SK-N-SH (cell line): ENCODE measurements at regions not wholly inside any gene's neighbourhood (a gene's known extent, or its start where the extent isn't known, plus 50 kb on each side); places are given as distances from the start of the nearest gene placed in this dataset.

Experiments used
- CTCF ChIA-PET: fragments of 300-600, 350-600 bp; formaldehyde crosslinking; extraction: SDS; loops from one replicate; lab custom pipeline; 2021; lab: Yijun Ruan, JAX
- POLR2A ChIA-PET: fragments of 350-600 bp; sonication (Branson Sonifier 250); formaldehyde crosslinking; extraction: SDS; loops from one replicate; lab custom pipeline; 2020; ENCODE audit warnings: antibody characterized with exemption, inconsistent platforms; lab: Yijun Ruan, JAX
- DNase-seq: peaks from one replicate; pipeline ENCODE4 v3.0.0; 2012
- H2AFZ ChIP-seq: fragments of 200-600 bp; sonication (generic); 2 replicates; pipeline ENCODE4 v1.8.1; 2016; ENCODE audit warnings: antibody characterized with exemption, mild to moderate bottlenecking, low read depth
- H3F3A ChIP-seq: fragments of 200-600 bp; sonication (generic); replicated peaks from 2 replicates; pipeline ENCODE3; 2016; ENCODE audit warnings: antibody characterized with exemption, mild to moderate bottlenecking; ENCODE audit not compliant: insufficient read depth
- H3K27ac ChIP-seq, 2 experiments: fragments of 200-500 bp in 1 of 2; fragments of 200-600 bp in 1 of 2; sonication (Bioruptor generic) in 1 of 2; sonication (generic), shearing (Covaris generic) in 1 of 2; 2 replicates each; pipeline versions ENCODE4 v1.5.1 to v1.6.1; 2014 to 2016; ENCODE audit warnings: low read depth in 2 of 2, inconsistent platforms in 1 of 2, low read length in 1 of 2, mild to moderate bottlenecking in 1 of 2, mixed read lengths in 1 of 2
- H3K27me3 ChIP-seq: fragments of 200-600 bp; sonication (generic), shearing (Covaris generic); 2 replicates; pipeline ENCODE4 v1.6.1; 2016; ENCODE audit warnings: mixed run types; ENCODE audit not compliant: insufficient read depth
- H3K36me3 ChIP-seq, 2 experiments: fragments of 200-500 bp in 1 of 2; fragments of 200-600 bp in 1 of 2; sonication (Bioruptor generic) in 1 of 2; sonication (generic) in 1 of 2; replicated peaks in 1 of 2; 2 replicates each; pipeline versions ENCODE3 to v1.5.1; 2014 to 2016; ENCODE audit warnings: low read length in 1 of 2, mild to moderate bottlenecking in 1 of 2; ENCODE audit not compliant: insufficient read depth in 2 of 2, control insufficient read depth in 1 of 2
- H3K4me1 ChIP-seq, 2 experiments: fragments of 200-500 bp in 1 of 2; fragments of 200-600 bp in 1 of 2; sonication (Bioruptor generic) in 1 of 2; sonication (generic), shearing (Covaris generic) in 1 of 2; 2 replicates each; pipeline versions ENCODE4 v1.5.1 to v1.6.1; 2014 to 2016; ENCODE audit warnings: low read depth in 1 of 2, low read length in 1 of 2, mixed run types in 1 of 2; ENCODE audit not compliant: insufficient read depth in 2 of 2, control insufficient read depth in 1 of 2
- H3K4me2 ChIP-seq: fragments of 200-600 bp; sonication (generic), shearing (Covaris generic); 2 replicates; pipeline ENCODE4 v1.6.1; 2017; ENCODE audit warnings: mixed run types
- H3K4me3 ChIP-seq, 2 experiments: fragments of 200-500 bp in 1 of 2; fragments of 200-600 bp in 1 of 2; sonication (Bioruptor generic) in 1 of 2; sonication (generic), shearing (Covaris generic) in 1 of 2; 2 replicates each; pipeline versions ENCODE4 v1.5.1 to v1.8.1; 2014 to 2016; ENCODE audit warnings: low read depth in 2 of 2, inconsistent platforms in 1 of 2, low read length in 1 of 2, mild to moderate bottlenecking in 1 of 2, mixed read lengths in 1 of 2, moderate library complexity in 1 of 2
- H3K79me2 ChIP-seq: fragments of 200-600 bp; sonication (generic); 2 replicates; pipeline ENCODE4 v1.8.1; 2017; ENCODE audit warnings: mild to moderate bottlenecking; ENCODE audit not compliant: insufficient read depth
- H3K9ac ChIP-seq: fragments of 200-600 bp; sonication (generic); 2 replicates; pipeline ENCODE4 v1.6.1; 2017; ENCODE audit warnings: mixed run types
- H3K9me2 ChIP-seq: fragments of 200-600 bp; sonication (generic); 2 replicates; pipeline ENCODE4 v1.6.1; 2017; ENCODE audit warnings: mixed run types
- H3K9me3 ChIP-seq: fragments of 200-600 bp; sonication (generic); 2 replicates; pipeline ENCODE4 v1.6.1; 2017; ENCODE audit warnings: mixed run types, mild to moderate bottlenecking, moderate library complexity
- H4K20me1 ChIP-seq: fragments of 200-600 bp; sonication (generic); 2 replicates; pipeline ENCODE4 v1.6.1; 2017; ENCODE audit warnings: mild to moderate bottlenecking, mixed run types; ENCODE audit not compliant: insufficient read depth
- CHD2 ChIP-seq: fragments of 150-350 bp; IDR thresholded peaks from 2 replicates; pipeline ENCODE4 v1.6.1; 2018; ENCODE audit warnings: low read length; ENCODE audit not compliant: partially characterized antibody
- CTCF ChIP-seq: fragments of 200-600 bp; sonication (generic); IDR thresholded peaks from 2 replicates; pipeline ENCODE4 v1.6.1; 2017; ENCODE audit warnings: antibody characterized with exemption, mild to moderate bottlenecking, moderate library complexity
- ELF1 ChIP-seq: IDR thresholded peaks from 2 replicates; pipeline ENCODE4 v1.4.0; 2012
- EP300 ChIP-seq, 2 experiments: IDR thresholded peaks; 2 replicates each; pipeline versions ENCODE4 v1.4.0 to v1.6.1; 2012; ENCODE audit warnings: borderline replicate concordance in 1 of 2, low read depth in 1 of 2, low read length in 1 of 2
- FOSL2 ChIP-seq: IDR thresholded peaks from 2 replicates; pipeline ENCODE4 v1.4.0; 2012; ENCODE audit warnings: low read depth, mild to moderate bottlenecking, moderate library complexity, borderline replicate concordance
- FOXJ3 ChIP-seq: sonication (generic); formaldehyde crosslinking; IDR thresholded peaks from 2 replicates; pipeline ENCODE4 v1.5.1; 2020; ENCODE audit warnings: mild to moderate bottlenecking, missing genetic modification reagents
- FOXM1 ChIP-seq: IDR thresholded peaks from 2 replicates; pipeline ENCODE4 v1.4.0; 2012; ENCODE audit warnings: low read depth, mild to moderate bottlenecking
- GABPA ChIP-seq: IDR thresholded peaks from 2 replicates; pipeline ENCODE4 v1.4.0; 2012; ENCODE audit warnings: low read depth, mild to moderate bottlenecking
- GATA2 ChIP-seq: sonication (generic); formaldehyde crosslinking; IDR thresholded peaks from 2 replicates; pipeline ENCODE4 v1.5.0; 2020; ENCODE audit warnings: mild to moderate bottlenecking, missing genetic modification reagents
- JUND ChIP-seq: IDR thresholded peaks from 2 replicates; pipeline ENCODE4 v1.4.0; 2012
- MAX ChIP-seq: IDR thresholded peaks from 2 replicates; pipeline ENCODE4 v1.4.0; 2012; ENCODE audit warnings: low read depth
- MEF2A ChIP-seq: IDR thresholded peaks from 2 replicates; pipeline ENCODE4 v1.4.0; 2012; ENCODE audit warnings: low read depth, borderline replicate concordance
- MXI1 ChIP-seq: IDR thresholded peaks from 2 replicates; pipeline ENCODE4 v1.6.1; 2012; ENCODE audit warnings: mild to moderate bottlenecking, low read depth, low read length, improper control_type of control experiment
- NFIC ChIP-seq: IDR thresholded peaks from 2 replicates; pipeline ENCODE4 v1.4.0; 2012; ENCODE audit warnings: borderline replicate concordance
- NRF1 ChIP-seq: IDR thresholded peaks from 2 replicates; pipeline ENCODE4 v1.6.1; 2012; ENCODE audit warnings: low read depth, mild to moderate bottlenecking, low read length
- PBX3 ChIP-seq: IDR thresholded peaks from 2 replicates; pipeline ENCODE4; 2012
- POLR2AphosphoS5 ChIP-seq: IDR thresholded peaks from 2 replicates; pipeline ENCODE4 v1.6.1; 2012; ENCODE audit warnings: low read depth, low read length
- RCOR1 ChIP-seq: fragments of 150-350 bp; IDR thresholded peaks from 2 replicates; pipeline ENCODE4 v1.6.1; 2017; ENCODE audit warnings: antibody characterized with exemption, low read length
- RFX5 ChIP-seq: IDR thresholded peaks from 2 replicates; pipeline ENCODE4 v1.6.1; 2012; ENCODE audit warnings: mild to moderate bottlenecking, improper control_type of control experiment, low read length
- RXRA ChIP-seq: IDR thresholded peaks from 2 replicates; pipeline ENCODE4 v1.4.0; 2012; ENCODE audit warnings: low read depth, mild to moderate bottlenecking, borderline replicate concordance
- SIN3A ChIP-seq: IDR thresholded peaks from 2 replicates; pipeline ENCODE4 v1.6.1; 2012; ENCODE audit warnings: low read depth, mild to moderate bottlenecking, low read length, moderate library complexity, borderline replicate concordance
- SMC3 ChIP-seq: IDR thresholded peaks from 2 replicates; pipeline ENCODE4 v1.6.1; 2012; ENCODE audit warnings: low read depth, low read length, improper control_type of control experiment
- TAF1 ChIP-seq: IDR thresholded peaks from 2 replicates; pipeline ENCODE4 v1.6.1; 2012; ENCODE audit warnings: low read depth, mild to moderate bottlenecking, low read length, moderate library complexity, borderline replicate concordance
- TCF12 ChIP-seq: IDR thresholded peaks from 2 replicates; pipeline ENCODE4 v1.4.0; 2012
- TEAD4 ChIP-seq: IDR thresholded peaks from 2 replicates; pipeline ENCODE4 v1.4.0; 2012; ENCODE audit warnings: mild to moderate bottlenecking, borderline replicate concordance; ENCODE audit not compliant: insufficient read depth
- USF1 ChIP-seq: IDR thresholded peaks from 2 replicates; pipeline ENCODE4 v1.4.0; 2012; ENCODE audit warnings: low read depth, borderline replicate concordance
- USF2 ChIP-seq: fragments of 150-350 bp; IDR thresholded peaks from 2 replicates; pipeline ENCODE4 v1.6.1; 2017; ENCODE audit warnings: antibody characterized with exemption, low read length, low read depth, borderline replicate concordance
- WGBS: methylation state at CpG from one replicate; pipeline ENCODE4 v1.1.6; 2017; ENCODE audit warnings: low lambda C conversion rate; 5-methylcytosine and 5-hydroxymethylcytosine counted together

- no peak overlapping the region for H3K4me2 ChIP-seq
- no peaks in the 10 kb centered on the region for H3K4me1 ChIP-seq
- CTCF ChIA-PET: no interaction called here
- DNase-seq: no peak
- H3K4me3 ChIP-seq: no peak overlapping the region
- no peak overlapping the region for H2AFZ ChIP-seq
- POLR2A ChIA-PET: no interaction called here
- H3K27ac ChIP-seq: no peak overlapping the region
- TF ChIP-seq ELF1 (no peak), FOXM1 (no peak), TCF12 (no peak), USF2 (no peak), FOSL2 (no peak), NRF1 (no peak), MEF2A (no peak), SMC3 (no peak), POLR2AphosphoS5 (no peak), MAX (no peak), TEAD4 (no peak), FOXJ3 (CRISPR knock-in tag) (no peak), RXRA (no peak), USF1 (no peak), TAF1 (no peak), EP300 (IDR thresholded peaks at IDR 0.05; ENCODE audit: borderline replicate concordance in 1 of 2, low read depth in 1 of 2, low read length in 1 of 2) (no peak), NFIC (no peak), CHD2 (no peak)
- no peaks in the 10 kb centered on the region for H3K27me3 ChIP-seq
- H3F3A ChIP-seq: no peaks in the 10 kb centered on the region
- H4K20me1 ChIP-seq: no peaks in the 10 kb centered on the region
- H3K9me2 ChIP-seq: no peaks in the 10 kb centered on the region
- 84% methylated on average over 3 of the region's 3 CpGs for WGBS
- no peaks in the 10 kb centered on the region for H3K79me2 ChIP-seq
- no peaks in the 10 kb centered on the region for H3K36me3 ChIP-seq
- no peak overlapping the region for H3K9ac ChIP-seq
- no peaks in the 10 kb centered on the region for H3K9me3 ChIP-seq
These were observed 515.8 kb upstream of the AKR1E2 start for GRCh38 chr10:4310172-4310571.

GRCh38 chr10:4307910-4308309, 518.1 kb upstream of the AKR1E2 start:
- Histone ChIP-seq H3K9ac (no peak overlapping the region), H3K36me3 (no peaks in the 10 kb centered on the region), H3K9me2 (no peaks in the 10 kb centered on the region), H3F3A (no peaks in the 10 kb centered on the region), H3K9me3 (no peaks in the 10 kb centered on the region), H2AFZ (no peak overlapping the region), H3K79me2 (no peaks in the 10 kb centered on the region), H4K20me1 (no peaks in the 10 kb centered on the region), H3K4me3 (no peak overlapping the region), H3K27ac (no peak overlapping the region), H3K4me2 (no peak overlapping the region), H3K4me1 (no peaks in the 10 kb centered on the region), H3K27me3 (no peaks in the 10 kb centered on the region)
- CTCF ChIA-PET: no interaction called here
- POLR2A ChIA-PET: no interaction called here
- DNase-seq: no peak
- TF ChIP-seq SMC3 (no peak), NRF1 (no peak), MEF2A (no peak), RFX5 (no peak), ELF1 (no peak), GABPA (no peak), GATA2 (CRISPR knock-in tag) (no peak), FOSL2 (no peak), PBX3 (no peak), CTCF (no peak), TCF12 (no peak), RCOR1 (no peak), MXI1 (no peak), JUND (no peak), MAX (no peak), SIN3A (no peak)
- 46% methylated on average over 1 of the region's 1 CpG for WGBS
